SK-N-SH treated with all-trans-retinoic acid at 6 μM for 48 hours (cell line): ENCODE measurements at regions not wholly inside any gene's neighbourhood (a gene's known extent, or its start where the extent isn't known, plus 50 kb on each side); places are given as distances from the start of the nearest gene placed in this dataset.

Experiments
- ATAC-seq: fragments of 200-7000 bp; cut with Tn5 transposase; 3 replicates; pipeline ENCODE4 v1.9.1; 2020; ENCODE audit warnings: mild to moderate bottlenecking, moderate library complexity
- CSDC2 ChIP-seq: fragments of 250-450 bp; sonication (Bioruptor Pico); IDR thresholded peaks from 2 replicates; pipeline ENCODE4 v1.5.0; 2020; ENCODE audit warnings: mild to moderate bottlenecking, moderate library complexity
- ESRRG ChIP-seq: fragments of 250-450 bp; sonication (Bioruptor Pico); IDR thresholded peaks from 2 replicates; pipeline ENCODE4 v1.6.1; 2021; ENCODE audit warnings: mild to moderate bottlenecking
- GLIS3 ChIP-seq: fragments of 250-450 bp; sonication (Bioruptor Pico); IDR thresholded peaks from 2 replicates; pipeline ENCODE4 v1.5.0; 2020; ENCODE audit warnings: mild to moderate bottlenecking, moderate library complexity
- OSR1 ChIP-seq: fragments of 250-450 bp; sonication (Bioruptor Pico); IDR thresholded peaks from 2 replicates; pipeline ENCODE4 v1.8.0; 2022; ENCODE audit warnings: moderate library complexity, mild to moderate bottlenecking, inconsistent platforms
- PPARA ChIP-seq: fragments of 250-450 bp; sonication (Bioruptor Pico); IDR thresholded peaks from 2 replicates; pipeline ENCODE4 v1.5.0; 2020; ENCODE audit warnings: mild to moderate bottlenecking, borderline replicate concordance
- RARB ChIP-seq: fragments of 250-450 bp; sonication (Bioruptor Pico); IDR thresholded peaks from 2 replicates; pipeline ENCODE4 v1.8.0; 2021; ENCODE audit warnings: mild to moderate bottlenecking, moderate library complexity
- SNAI2 ChIP-seq: fragments of 250-450 bp; sonication (Bioruptor Pico); IDR thresholded peaks from 2 replicates; pipeline ENCODE4 v1.5.0; 2020; ENCODE audit warnings: mild to moderate bottlenecking, moderate library complexity
- TCF4 ChIP-seq: fragments of 250-450 bp; sonication (Bioruptor Pico); IDR thresholded peaks from 2 replicates; pipeline ENCODE4 v1.8.0; 2021; ENCODE audit warnings: mild to moderate bottlenecking, moderate library complexity, borderline replicate concordance
- TOX ChIP-seq: fragments of 250-450 bp; sonication (Bioruptor Pico); IDR thresholded peaks from 2 replicates; pipeline ENCODE4 v1.8.0; 2021; ENCODE audit warnings: mild to moderate bottlenecking, moderate library complexity, borderline replicate concordance
- ZC3H10 ChIP-seq: fragments of 250-450 bp; sonication (Bioruptor Pico); IDR thresholded peaks from 2 replicates; pipeline ENCODE4 v1.5.1; 2021; ENCODE audit warnings: mild to moderate bottlenecking, moderate library complexity
- ZFP3 ChIP-seq: fragments of 250-450 bp; sonication (Bioruptor Pico); IDR thresholded peaks from 2 replicates; pipeline ENCODE4 v1.5.0; 2020; ENCODE audit warnings: mild to moderate bottlenecking, moderate library complexity
- ZFP30 ChIP-seq: fragments of 450-650 bp; formaldehyde crosslinking; IDR thresholded peaks from 2 replicates; pipeline ENCODE4 v1.5.0; 2022; ENCODE audit warnings: mild to moderate bottlenecking, moderate library complexity
- ZNF565 ChIP-seq: fragments of 450-650 bp; formaldehyde crosslinking; conservative IDR thresholded peaks from 2 replicates; pipeline ENCODE4 v1.5.0; 2020; ENCODE audit warnings: low read depth, mild to moderate bottlenecking, moderate library complexity
- ZNF70 ChIP-seq: fragments of 450-650 bp; formaldehyde crosslinking; IDR thresholded peaks from 2 replicates; pipeline ENCODE4 v1.5.0; 2020; ENCODE audit warnings: mild to moderate bottlenecking, moderate library complexity
- ZNF8 ChIP-seq: fragments of 450-650 bp; formaldehyde crosslinking; IDR thresholded peaks from 2 replicates; pipeline ENCODE4 v1.5.0; 2020; ENCODE audit warnings: mild to moderate bottlenecking, moderate library complexity
- TF ChIP-seq, protein P1 (sequence below): fragments of 250-450 bp; sonication (Bioruptor Pico); IDR thresholded peaks from 2 replicates; pipeline ENCODE4 v1.8.0; 2021; ENCODE audit warnings: low read depth, mild to moderate bottlenecking, moderate library complexity, borderline replicate concordance
- TF ChIP-seq, protein P2 (sequence below): fragments of 250-450 bp; sonication (Bioruptor Pico); IDR thresholded peaks from 2 replicates; pipeline ENCODE4 v1.5.1; 2020; ENCODE audit warnings: low read depth, mild to moderate bottlenecking, moderate library complexity
- TF ChIP-seq, protein P3 (sequence below): fragments of 250-450 bp; sonication (Bioruptor Pico); IDR thresholded peaks from 2 replicates; pipeline ENCODE4 v1.5.1; 2021; ENCODE audit warnings: mild to moderate bottlenecking, moderate library complexity
- TF ChIP-seq, protein P4 (sequence below): fragments of 250-450 bp; sonication (Bioruptor Pico); IDR thresholded peaks from 2 replicates; pipeline ENCODE4 v1.8.0; 2020; ENCODE audit warnings: mild to moderate bottlenecking, moderate library complexity, borderline replicate concordance
- TF ChIP-seq, protein P5 (sequence below): fragments of 250-450 bp; sonication (Bioruptor Pico); IDR thresholded peaks from 2 replicates; pipeline ENCODE4 v1.5.0; 2020; ENCODE audit warnings: mild to moderate bottlenecking, moderate library complexity

DNA sequence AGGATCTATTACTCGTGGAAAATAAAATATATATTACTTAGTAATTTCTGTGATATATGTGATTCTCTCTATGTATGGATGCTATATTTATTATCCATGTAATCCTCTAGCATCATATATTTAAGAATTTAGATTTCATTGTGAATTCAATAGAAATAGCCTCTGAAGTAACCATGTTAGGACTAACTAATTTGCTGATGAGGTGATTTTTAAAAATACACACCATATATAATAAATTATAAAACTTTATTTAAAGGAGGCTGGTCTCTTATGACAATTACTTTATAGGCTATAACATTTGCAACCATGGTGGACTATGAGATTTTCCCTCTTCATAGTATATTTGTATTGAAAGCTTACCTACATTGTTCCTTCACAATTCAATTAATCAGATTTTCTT is 424.9 kb upstream of the MGAT4C start (continued):
- TF ChIP-seq ZNF70 = no peak
- TF ChIP-seq ZNF565 (CRISPR knock-in tag) = no peak
- TF ChIP-seq, protein P1, sequence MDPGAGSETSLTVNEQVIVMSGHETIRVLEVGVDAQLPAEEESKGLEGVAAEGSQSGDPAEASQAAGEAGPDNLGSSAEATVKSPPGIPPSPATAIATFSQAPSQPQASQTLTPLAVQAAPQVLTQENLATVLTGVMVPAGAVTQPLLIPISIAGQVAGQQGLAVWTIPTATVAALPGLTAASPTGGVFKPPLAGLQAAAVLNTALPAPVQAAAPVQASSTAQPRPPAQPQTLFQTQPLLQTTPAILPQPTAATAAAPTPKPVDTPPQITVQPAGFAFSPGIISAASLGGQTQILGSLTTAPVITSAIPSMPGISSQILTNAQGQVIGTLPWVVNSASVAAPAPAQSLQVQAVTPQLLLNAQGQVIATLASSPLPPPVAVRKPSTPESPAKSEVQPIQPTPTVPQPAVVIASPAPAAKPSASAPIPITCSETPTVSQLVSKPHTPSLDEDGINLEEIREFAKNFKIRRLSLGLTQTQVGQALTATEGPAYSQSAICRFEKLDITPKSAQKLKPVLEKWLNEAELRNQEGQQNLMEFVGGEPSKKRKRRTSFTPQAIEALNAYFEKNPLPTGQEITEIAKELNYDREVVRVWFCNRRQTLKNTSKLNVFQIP (CRISPR knock-in tag) = no peak

DNA sequence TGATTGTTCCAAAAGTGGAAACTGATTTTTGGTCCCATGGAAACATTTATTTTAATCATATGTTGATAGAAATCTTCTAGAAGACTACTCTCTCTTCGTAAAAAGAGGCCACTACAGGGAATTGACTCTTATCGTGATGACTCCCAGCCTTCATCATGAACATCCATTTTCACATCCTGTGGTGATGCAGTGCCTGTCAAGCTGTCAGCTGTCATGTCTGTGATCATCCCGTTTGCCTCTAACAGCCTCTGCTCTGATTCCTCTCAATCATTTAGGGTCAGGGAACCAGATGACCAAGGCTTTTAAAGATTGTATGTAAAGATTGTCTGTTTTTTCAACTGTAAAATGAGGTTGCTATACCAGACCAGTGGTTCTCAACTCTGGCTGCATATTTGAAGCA is 419.0 kb upstream of the MGAT4C start:
- TF ChIP-seq ZNF8 = no peak
- TF ChIP-seq, protein P1 (CRISPR knock-in tag) = no peak
- TF ChIP-seq TOX (CRISPR knock-in tag) = no peak
- no peak for TF ChIP-seq PPARA (CRISPR knock-in tag)
- no peak for TF ChIP-seq GLIS3
- TF ChIP-seq, protein P2, sequence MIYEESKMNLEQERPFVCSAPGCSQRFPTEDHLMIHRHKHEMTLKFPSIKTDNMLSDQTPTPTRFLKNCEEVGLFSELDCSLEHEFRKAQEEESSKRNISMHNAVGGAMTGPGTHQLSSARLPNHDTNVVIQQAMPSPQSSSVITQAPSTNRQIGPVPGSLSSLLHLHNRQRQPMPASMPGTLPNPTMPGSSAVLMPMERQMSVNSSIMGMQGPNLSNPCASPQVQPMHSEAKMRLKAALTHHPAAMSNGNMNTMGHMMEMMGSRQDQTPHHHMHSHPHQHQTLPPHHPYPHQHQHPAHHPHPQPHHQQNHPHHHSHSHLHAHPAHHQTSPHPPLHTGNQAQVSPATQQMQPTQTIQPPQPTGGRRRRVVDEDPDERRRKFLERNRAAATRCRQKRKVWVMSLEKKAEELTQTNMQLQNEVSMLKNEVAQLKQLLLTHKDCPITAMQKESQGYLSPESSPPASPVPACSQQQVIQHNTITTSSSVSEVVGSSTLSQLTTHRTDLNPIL = no peak
- TF ChIP-seq, protein P3, sequence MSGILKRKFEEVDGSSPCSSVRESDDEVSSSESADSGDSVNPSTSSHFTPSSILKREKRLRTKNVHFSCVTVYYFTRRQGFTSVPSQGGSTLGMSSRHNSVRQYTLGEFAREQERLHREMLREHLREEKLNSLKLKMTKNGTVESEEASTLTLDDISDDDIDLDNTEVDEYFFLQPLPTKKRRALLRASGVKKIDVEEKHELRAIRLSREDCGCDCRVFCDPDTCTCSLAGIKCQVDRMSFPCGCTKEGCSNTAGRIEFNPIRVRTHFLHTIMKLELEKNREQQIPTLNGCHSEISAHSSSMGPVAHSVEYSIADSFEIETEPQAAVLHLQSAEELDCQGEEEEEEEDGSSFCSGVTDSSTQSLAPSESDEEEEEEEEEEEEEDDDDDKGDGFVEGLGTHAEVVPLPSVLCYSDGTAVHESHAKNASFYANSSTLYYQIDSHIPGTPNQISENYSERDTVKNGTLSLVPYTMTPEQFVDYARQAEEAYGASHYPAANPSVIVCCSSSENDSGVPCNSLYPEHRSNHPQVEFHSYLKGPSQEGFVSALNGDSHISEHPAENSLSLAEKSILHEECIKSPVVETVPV (CRISPR knock-in tag) = no peak
- no peak for TF ChIP-seq ZFP3
- no peak for TF ChIP-seq ESRRG
- TF ChIP-seq ZNF70 = no peak
- ATAC-seq = no peak

DNA sequence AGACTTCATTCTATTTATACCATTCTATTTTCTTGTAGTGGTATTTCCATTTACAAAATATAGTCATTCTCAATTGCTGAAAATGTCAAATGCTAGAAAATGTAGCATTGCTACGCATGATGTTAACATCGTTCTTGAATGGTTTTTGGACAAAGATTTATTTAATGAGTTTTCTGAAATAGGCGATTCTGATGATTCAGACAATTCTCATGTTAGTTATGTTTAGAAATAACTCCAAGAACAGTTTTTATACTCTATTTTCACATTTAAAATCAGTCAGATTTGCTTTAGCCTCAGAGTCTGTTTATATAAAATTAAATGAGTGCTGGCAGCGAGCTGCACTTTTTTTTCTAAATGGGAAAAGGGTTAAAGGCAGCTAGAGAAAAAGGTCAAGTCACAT is 414.8 kb upstream of the MGAT4C start:
- TF ChIP-seq ESRRG (no peak), GLIS3 (no peak), CSDC2 (CRISPR knock-in tag) (no peak), ZFP30 (no peak), ZC3H10 (CRISPR knock-in tag) (no peak), RARB (CRISPR knock-in tag) (no peak), ZNF8 (no peak), ZNF70 (no peak), TOX (CRISPR knock-in tag) (no peak), ZNF565 (CRISPR knock-in tag) (no peak), PPARA (CRISPR knock-in tag) (no peak), ZFP3 (no peak), OSR1 (no peak), TCF4 (CRISPR knock-in tag) (no peak), SNAI2 (CRISPR knock-in tag) (no peak)
- TF ChIP-seq, protein P1 (CRISPR knock-in tag) = no peak
- TF ChIP-seq, protein P4, sequence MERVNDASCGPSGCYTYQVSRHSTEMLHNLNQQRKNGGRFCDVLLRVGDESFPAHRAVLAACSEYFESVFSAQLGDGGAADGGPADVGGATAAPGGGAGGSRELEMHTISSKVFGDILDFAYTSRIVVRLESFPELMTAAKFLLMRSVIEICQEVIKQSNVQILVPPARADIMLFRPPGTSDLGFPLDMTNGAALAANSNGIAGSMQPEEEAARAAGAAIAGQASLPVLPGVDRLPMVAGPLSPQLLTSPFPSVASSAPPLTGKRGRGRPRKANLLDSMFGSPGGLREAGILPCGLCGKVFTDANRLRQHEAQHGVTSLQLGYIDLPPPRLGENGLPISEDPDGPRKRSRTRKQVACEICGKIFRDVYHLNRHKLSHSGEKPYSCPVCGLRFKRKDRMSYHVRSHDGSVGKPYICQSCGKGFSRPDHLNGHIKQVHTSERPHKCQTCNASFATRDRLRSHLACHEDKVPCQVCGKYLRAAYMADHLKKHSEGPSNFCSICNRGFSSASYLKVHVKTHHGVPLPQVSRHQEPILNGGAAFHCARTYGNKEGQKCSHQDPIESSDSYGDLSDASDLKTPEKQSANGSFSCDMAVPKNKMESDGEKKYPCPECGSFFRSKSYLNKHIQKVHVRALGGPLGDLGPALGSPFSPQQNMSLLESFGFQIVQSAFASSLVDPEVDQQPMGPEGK (CRISPR knock-in tag) = no peak
- TF ChIP-seq, protein P5, sequence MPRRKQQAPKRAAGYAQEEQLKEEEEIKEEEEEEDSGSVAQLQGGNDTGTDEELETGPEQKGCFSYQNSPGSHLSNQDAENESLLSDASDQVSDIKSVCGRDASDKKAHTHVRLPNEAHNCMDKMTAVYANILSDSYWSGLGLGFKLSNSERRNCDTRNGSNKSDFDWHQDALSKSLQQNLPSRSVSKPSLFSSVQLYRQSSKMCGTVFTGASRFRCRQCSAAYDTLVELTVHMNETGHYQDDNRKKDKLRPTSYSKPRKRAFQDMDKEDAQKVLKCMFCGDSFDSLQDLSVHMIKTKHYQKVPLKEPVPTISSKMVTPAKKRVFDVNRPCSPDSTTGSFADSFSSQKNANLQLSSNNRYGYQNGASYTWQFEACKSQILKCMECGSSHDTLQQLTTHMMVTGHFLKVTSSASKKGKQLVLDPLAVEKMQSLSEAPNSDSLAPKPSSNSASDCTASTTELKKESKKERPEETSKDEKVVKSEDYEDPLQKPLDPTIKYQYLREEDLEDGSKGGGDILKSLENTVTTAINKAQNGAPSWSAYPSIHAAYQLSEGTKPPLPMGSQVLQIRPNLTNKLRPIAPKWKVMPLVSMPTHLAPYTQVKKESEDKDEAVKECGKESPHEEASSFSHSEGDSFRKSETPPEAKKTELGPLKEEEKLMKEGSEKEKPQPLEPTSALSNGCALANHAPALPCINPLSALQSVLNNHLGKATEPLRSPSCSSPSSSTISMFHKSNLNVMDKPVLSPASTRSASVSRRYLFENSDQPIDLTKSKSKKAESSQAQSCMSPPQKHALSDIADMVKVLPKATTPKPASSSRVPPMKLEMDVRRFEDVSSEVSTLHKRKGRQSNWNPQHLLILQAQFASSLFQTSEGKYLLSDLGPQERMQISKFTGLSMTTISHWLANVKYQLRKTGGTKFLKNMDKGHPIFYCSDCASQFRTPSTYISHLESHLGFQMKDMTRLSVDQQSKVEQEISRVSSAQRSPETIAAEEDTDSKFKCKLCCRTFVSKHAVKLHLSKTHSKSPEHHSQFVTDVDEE = no peak
- TF ChIP-seq, protein P3 (CRISPR knock-in tag) = no peak
- TF ChIP-seq, protein P2 = no peak
- TF ChIP-seq, all 23 proteins: peak for 0
- ATAC-seq = no peak
